H1 (cell line): ENCODE measurements at regions not wholly inside any gene's neighbourhood (a gene's known extent, or its start where the extent isn't known, plus 50 kb on each side); places are given as distances from the start of the nearest gene placed in this dataset.

Experiments
- CTCF ChIA-PET: fragments of 300-600 bp; sonication (Branson Sonifier 250); formaldehyde crosslinking; loops from one replicate; lab custom pipeline; 2021; ENCODE audit not compliant: partially characterized antibody; lab: Charles Lee
- POLR2A ChIA-PET: fragments of 300-600 bp; sonication (Branson Sonifier 250); formaldehyde crosslinking; loops from one replicate; lab custom pipeline; 2021; ENCODE audit warnings: inconsistent platforms; ENCODE audit not compliant: partially characterized antibody; lab: Charles Lee
- DNase-seq, 2 experiments: peaks; one replicate each; pipeline versions ENCODE4 v3.0.0 to v3.0.0-alpha.2; 2010 to 2022; ENCODE audit warnings: low spot score in 2 of 2, low read depth in 1 of 2, mixed read lengths in 1 of 2
- FAIRE-seq: peaks from 2 replicates; lab custom pipeline; 2011; peaks lifted over from hg19 to GRCh38; lab: Jason Lieb, UNC
- H2AFZ ChIP-seq: 2 replicates; pipeline ENCODE4 v1.8.1; 2012; ENCODE audit warnings: low read length, inconsistent platforms
- H2AK5ac ChIP-seq: 2 replicates; pipeline ENCODE4 v1.6.1; 2013; ENCODE audit warnings: low read depth, low read length
- H2BK120ac ChIP-seq: replicated peaks from 2 replicates; pipeline ENCODE3; 2013; ENCODE audit warnings: low read depth, low read length, inconsistent platforms
- H2BK12ac ChIP-seq: 2 replicates; pipeline ENCODE4 v1.6.1; 2013; ENCODE audit warnings: low read depth, low read length
- H2BK15ac ChIP-seq: 2 replicates; pipeline ENCODE4 v1.6.1; 2013; ENCODE audit warnings: low read length
- H2BK20ac ChIP-seq: 2 replicates; pipeline ENCODE4 v1.6.1; 2013; ENCODE audit warnings: low read length
- H2BK5ac ChIP-seq: 2 replicates; pipeline ENCODE4 v1.6.1; 2013; ENCODE audit warnings: low read depth, low read length
- H3K14ac ChIP-seq: 2 replicates; pipeline ENCODE4 v1.6.1; 2013; ENCODE audit warnings: inconsistent platforms; ENCODE audit not compliant: insufficient read length
- H3K18ac ChIP-seq: 2 replicates; pipeline ENCODE4 v1.6.1; 2013; ENCODE audit warnings: low read length; ENCODE audit errors: extremely low read depth
- H3K23ac ChIP-seq: 2 replicates; pipeline ENCODE4 v1.6.1; 2013; ENCODE audit warnings: inconsistent platforms; ENCODE audit not compliant: insufficient read length
- H3K23me2 ChIP-seq: 2 replicates; pipeline ENCODE4 v1.6.1; 2013; ENCODE audit warnings: low read depth, low read length
- H3K27ac ChIP-seq: 2 replicates; pipeline ENCODE4 v1.6.1; 2011; ENCODE audit warnings: low read depth, low read length, inconsistent platforms
- H3K27me3 ChIP-seq, 4 experiments: replicated peaks in 1 of 4; 1 replicate in 1 of 4; 2 replicates in 3 of 4; pipeline versions ENCODE4 v1.6.1 to v1.8.1; 2011 to 2013; ENCODE audit warnings: low read length in 3 of 4, mild to moderate bottlenecking in 3 of 4, inconsistent platforms in 2 of 4, mixed read lengths in 2 of 4, moderate library complexity in 1 of 4; ENCODE audit not compliant: control insufficient read depth in 3 of 4, insufficient read depth in 3 of 4; ENCODE audit errors: extremely low read depth in 1 of 4
- H3K36me3 ChIP-seq, 4 experiments: 2 replicates each; pipeline versions ENCODE4 v1.6.1 to v1.8.1; 2011 to 2013; ENCODE audit warnings: mild to moderate bottlenecking in 4 of 4, low read length in 3 of 4, moderate library complexity in 2 of 4, control low read depth in 1 of 4, inconsistent platforms in 1 of 4; ENCODE audit not compliant: insufficient read depth in 4 of 4, control insufficient read depth in 2 of 4
- H3K4ac ChIP-seq: replicated peaks from 2 replicates; pipeline ENCODE3; 2013; ENCODE audit warnings: low read length, low read depth, mixed read lengths, inconsistent platforms; ENCODE audit not compliant: insufficient read length
- H3K4me1 ChIP-seq, 4 experiments: replicated peaks in 1 of 4; 1 replicate in 1 of 4; 2 replicates in 3 of 4; pipeline versions ENCODE4 v1.6.1 to v1.8.1; 2011 to 2013; ENCODE audit warnings: low read length in 3 of 4, inconsistent platforms in 2 of 4, mixed read lengths in 1 of 4; ENCODE audit not compliant: insufficient read depth in 4 of 4, control insufficient read depth in 3 of 4
- H3K4me2 ChIP-seq, 2 experiments: 2 replicates each; pipeline versions ENCODE4 v1.6.1 to v1.8.1; 2011 to 2013; ENCODE audit warnings: low read depth in 2 of 2, low read length in 2 of 2, control low read depth in 1 of 2, inconsistent platforms in 1 of 2, mild to moderate bottlenecking in 1 of 2; ENCODE audit not compliant: insufficient read depth in 1 of 2
- H3K4me3 ChIP-seq, 4 experiments: fragments of 200-600, 300-600 bp in 1 of 4; sonication (generic), shearing (Covaris generic), sonication (Bioruptor Twin) in 1 of 4; 2 replicates each; pipeline versions ENCODE4 v1.5.1 to v1.8.1; 2011 to 2016; ENCODE audit warnings: low read length in 4 of 4, low read depth in 3 of 4, control low read depth in 2 of 4, inconsistent platforms in 2 of 4, mild to moderate bottlenecking in 2 of 4, mixed read lengths in 1 of 4, moderate library complexity in 1 of 4; ENCODE audit not compliant: insufficient read depth in 2 of 4; ENCODE audit errors: extremely low read depth in 1 of 4
- H3K56ac ChIP-seq: replicated peaks from 2 replicates; pipeline ENCODE3; 2013; ENCODE audit warnings: low read depth, mild to moderate bottlenecking, mixed read lengths, low read length, inconsistent platforms; ENCODE audit not compliant: insufficient read length
- H3K79me1 ChIP-seq: 2 replicates; pipeline ENCODE4 v1.6.1; 2013; ENCODE audit warnings: low read depth, low read length, control low read depth
- H3K79me2 ChIP-seq, 2 experiments: 2 replicates each; pipeline versions ENCODE4 v1.6.1 to v1.8.1; 2012 to 2013; ENCODE audit warnings: low read length in 2 of 2, mild to moderate bottlenecking in 2 of 2, inconsistent platforms in 1 of 2; ENCODE audit not compliant: insufficient read depth in 2 of 2, control insufficient read depth in 1 of 2
- H3K9ac ChIP-seq, 4 experiments: replicated peaks in 1 of 4; 1 replicate in 1 of 4; 2 replicates in 3 of 4; pipeline versions ENCODE4 v1.6.1 to v1.8.1; 2011 to 2013; ENCODE audit warnings: low read depth in 3 of 4, low read length in 3 of 4, control low read depth in 2 of 4, mild to moderate bottlenecking in 2 of 4, moderate library complexity in 2 of 4, inconsistent platforms in 1 of 4; ENCODE audit errors: extremely low read depth in 1 of 4
- H3K9me3 ChIP-seq, 2 experiments: 2 replicates each; pipeline versions ENCODE4 v1.6.1 to v1.8.1; 2012 to 2013; ENCODE audit warnings: mild to moderate bottlenecking in 2 of 2, moderate library complexity in 2 of 2, control low read depth in 1 of 2, inconsistent platforms in 1 of 2, low read depth in 1 of 2, low read length in 1 of 2, mixed read lengths in 1 of 2; ENCODE audit not compliant: insufficient read depth in 2 of 2
- H4K20me1 ChIP-seq, 2 experiments: replicated peaks in 1 of 2; 2 replicates each; pipeline versions ENCODE3 to v1.8.1; 2011 to 2013; ENCODE audit warnings: inconsistent platforms in 2 of 2, low read length in 2 of 2, mild to moderate bottlenecking in 1 of 2; ENCODE audit not compliant: insufficient read depth in 2 of 2, control insufficient read depth in 1 of 2
- H4K5ac ChIP-seq: 2 replicates; pipeline ENCODE4 v1.6.1; 2013; ENCODE audit warnings: low read length, low read depth, mixed read lengths, inconsistent platforms; ENCODE audit not compliant: insufficient read length
- H4K8ac ChIP-seq: 2 replicates; pipeline ENCODE4 v1.8.0; 2013; ENCODE audit warnings: mild to moderate bottlenecking, moderate library complexity, low read length, inconsistent platforms; ENCODE audit not compliant: insufficient read depth; ENCODE audit errors: extremely low read depth
- H4K91ac ChIP-seq: replicated peaks from 2 replicates; pipeline ENCODE3; 2013; ENCODE audit warnings: low read length, mixed read lengths, inconsistent platforms; ENCODE audit not compliant: insufficient read length
- CBX8 ChIP-seq: fragments of 300-800, 300-1000 bp; sonication (generic); IDR thresholded peaks from 2 replicates; pipeline ENCODE4 v1.7.1; 2016; ENCODE audit warnings: low read depth, low read length, borderline replicate concordance
- SIX5 ChIP-seq: IDR thresholded peaks from 2 replicates; pipeline ENCODE4 v1.6.1; 2011; ENCODE audit warnings: mild to moderate bottlenecking, low read depth, low read length
- SUZ12 ChIP-seq: fragments of 200-600 bp; sonication (generic); IDR thresholded peaks from 2 replicates; pipeline ENCODE4 v1.6.1; 2012; ENCODE audit warnings: mild to moderate bottlenecking, inconsistent platforms, low read length, moderate library complexity, mixed read lengths
- WGBS, 2 experiments: shearing (Covaris generic) in 1 of 2; methylation state at CpG; one replicate each; pipeline versions ENCODE4 v1.1.6 to v1.1.7; 2013 to 2015; ENCODE audit warnings: low lambda C conversion rate in 2 of 2, mixed read lengths in 2 of 2, inconsistent platforms in 1 of 2, low coverage in 1 of 2, missing lambda C conversion rate in 1 of 2; ENCODE audit not compliant: insufficient replicate concordance in 2 of 2, insufficient coverage in 1 of 2, insufficient read length in 1 of 2; ENCODE audit errors: extremely low coverage in 1 of 2, missing lambda C conversion rate in 1 of 2; 5-methylcytosine and 5-hydroxymethylcytosine counted together

DNA sequence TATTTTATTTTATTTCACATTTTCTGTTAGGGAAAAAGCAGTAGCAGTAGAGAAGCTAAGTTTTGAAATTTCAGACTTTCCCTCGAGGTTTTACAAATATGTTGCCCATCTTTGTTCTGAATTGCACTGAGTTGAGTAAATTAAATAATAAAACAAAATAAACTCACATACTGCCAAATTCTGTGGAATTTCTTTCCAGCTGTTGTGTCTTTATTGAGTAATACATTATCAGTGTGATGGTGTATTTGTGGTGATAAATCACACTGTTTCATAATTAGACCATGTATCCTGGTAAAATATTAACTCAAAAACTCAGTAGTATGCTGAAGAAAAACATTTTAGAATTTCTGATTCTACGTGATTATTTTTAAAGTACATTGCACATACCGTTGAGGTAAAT is 592.1 kb downstream of the SI start:
- H4K20me1 ChIP-seq, result no peaks in the 10 kb centered on the region
- H2BK12ac ChIP-seq, result no peak overlapping the region
- no peak overlapping the region for H2AK5ac ChIP-seq
- H3K27ac ChIP-seq, result no peak overlapping the region
- H3K18ac ChIP-seq, result no peak overlapping the region
- H2BK120ac ChIP-seq, result no peak overlapping the region
- H3K56ac ChIP-seq, result no peak overlapping the region
- TF ChIP-seq SIX5 (no peak), CBX8 (no peak), SUZ12 (no peak)
- WGBS, 2 experiments, result 86% methylated on average over 3 of the region's 3 CpGs; no CpG with 5 or more reads in 1 of the 2 experiments
- no peak overlapping the region for H3K4me3 ChIP-seq
- no peak overlapping the region for H2BK5ac ChIP-seq
- H3K9me3 ChIP-seq, result no peaks in the 10 kb centered on the region
- H4K5ac ChIP-seq, result no peak overlapping the region
- ChIA-PET CTCF (no interaction called here), POLR2A (no interaction called here)
- no peaks in the 10 kb centered on the region for H3K23me2 ChIP-seq
- no peak overlapping the region for H3K9ac ChIP-seq
- DNase-seq (no peak), FAIRE-seq (no peak)
- no peaks in the 10 kb centered on the region for H3K27me3 ChIP-seq
- H2BK15ac ChIP-seq, result no peak overlapping the region
- no peak overlapping the region for H4K91ac ChIP-seq
- H3K4ac ChIP-seq, result no peak overlapping the region
- H3K79me1 ChIP-seq, result no peaks in the 10 kb centered on the region
- no peak overlapping the region for H3K23ac ChIP-seq
- no peak overlapping the region for H2BK20ac ChIP-seq
- H3K79me2 ChIP-seq, result no peaks in the 10 kb centered on the region
- no peak overlapping the region for H3K4me2 ChIP-seq
- H3K36me3 ChIP-seq, result no peaks in the 10 kb centered on the region
- no peak overlapping the region for H2AFZ ChIP-seq
- H3K14ac ChIP-seq, result no peak overlapping the region
- H3K4me1 ChIP-seq, result no peaks in the 10 kb centered on the region
- H4K8ac ChIP-seq, result no peak overlapping the region
